Non-pigmented ciliary epithelial cell (primary cell): ENCODE measurements at regions not wholly inside any gene's neighbourhood (a gene's known extent, or its start where the extent isn't known, plus 50 kb on each side); places are given as distances from the start of the nearest gene placed in this dataset.
"Not testable (repeated sequence)": the region's sequence is repeated elsewhere in the genome, so short reads cannot be mapped to it uniquely, and the experiment has no call there.

Experiments
- DNase-seq: peaks from one replicate; pipeline ENCODE4 v3.0.0-alpha.2; 2010; ENCODE audit warnings: low read depth

GRCh38 chr13:42478531-42479156, 95.3 kb upstream of the TNFSF11 start:
- DNase-seq = no peak

GRCh38 chr13:42484386-42484785, 89.6 kb upstream of the TNFSF11 start:
- no peak for DNase-seq

- no peak for DNase-seq
Observed at GRCh38 chr13:42485272-42485671, 88.7 kb upstream of the TNFSF11 start.

- DNase-seq = peak; percentile 88
Observed at GRCh38 chr13:42486711-42487198, 87.2 kb upstream of the TNFSF11 start.

- no peak for DNase-seq
Observed at GRCh38 chr13:42487221-42487620, 86.7 kb upstream of the TNFSF11 start.

- no peak for DNase-seq
Observed at GRCh38 chr13:42490676-42491075, 83.3 kb upstream of the TNFSF11 start.

- DNase-seq = no peak
Observed at GRCh38 chr13:42492372-42492920, 81.5 kb upstream of the TNFSF11 start.

GRCh38 chr13:42494157-42494556, 79.8 kb upstream of the TNFSF11 start:
- no peak for DNase-seq

- no peak for DNase-seq
Observed at GRCh38 chr13:42495255-42495654, 78.7 kb upstream of the TNFSF11 start.

- no peak for DNase-seq
Observed at GRCh38 chr13:42495751-42496150, 78.2 kb upstream of the TNFSF11 start.

GRCh38 chr13:42496926-42497554, 76.9 kb upstream of the TNFSF11 start:
- DNase-seq = not testable (repeated sequence)

GRCh38 chr13:42497798-42498197, 76.2 kb upstream of the TNFSF11 start:
- DNase-seq = peak; percentile 85

GRCh38 chr13:42498521-42498920, 75.4 kb upstream of the TNFSF11 start:
- no peak for DNase-seq
